ENCODE measurements at regions not wholly inside any gene's neighbourhood (a gene's known extent, or its start where the extent isn't known, plus 50 kb on each side); places are given as distances from the start of the nearest gene placed in this dataset.
"Not testable (repeated sequence)": the region's sequence is repeated elsewhere in the genome, so short reads cannot be mapped to it uniquely, and the experiment has no call there.

DNA sequence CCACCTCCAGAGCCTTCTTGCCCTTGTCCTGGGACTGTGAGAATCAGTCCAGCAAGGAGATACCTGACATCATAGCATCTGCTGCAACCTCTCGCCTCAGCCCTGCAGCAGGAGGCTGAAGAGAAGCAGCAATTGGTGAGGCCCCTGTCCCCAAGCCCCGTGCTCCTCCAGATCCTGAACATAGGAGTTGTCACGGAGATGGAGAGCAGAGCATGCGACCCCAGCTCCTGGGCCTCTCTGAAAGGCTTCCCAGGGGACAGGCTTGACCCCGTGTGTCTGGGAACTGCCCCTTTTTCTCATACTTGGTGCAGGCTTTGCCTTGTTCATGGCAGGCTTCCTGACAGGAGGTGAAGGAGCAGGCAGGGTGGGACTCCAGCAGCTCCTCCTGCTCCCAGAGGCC is 127.7 kb upstream of the PZP start:
- 45% methylated on average over 4 of the region's 5 CpGs for WGBS (ENCODE audit: insufficient coverage)
- no peaks in the 10 kb centered on the region for H3K27me3 ChIP-seq (ENCODE audit: control insufficient read depth, insufficient read depth, low read length)

DNA sequence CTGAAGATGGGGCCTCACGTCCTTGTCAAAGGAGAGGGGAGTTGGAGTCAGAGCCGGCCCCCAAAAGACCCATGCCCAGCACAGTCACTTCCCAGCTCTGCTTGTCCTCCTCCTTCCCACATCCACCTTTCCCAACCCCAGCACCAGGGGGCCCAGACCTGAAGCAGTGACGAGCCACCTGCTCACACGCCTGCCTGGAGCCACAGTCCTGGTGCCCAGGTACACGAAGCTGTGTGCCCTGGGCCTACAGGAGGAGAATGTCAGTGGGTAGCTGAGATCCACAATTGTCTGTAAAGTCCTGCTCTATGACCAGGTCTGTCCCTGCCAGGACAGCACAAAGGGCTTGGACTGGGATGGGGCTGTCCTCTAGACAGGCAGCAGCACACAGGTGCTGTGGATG is 126.8 kb upstream of the PZP start:
- peaks cover 17% of the 10 kb centered on the region for H3K4me1 ChIP-seq (ENCODE audit: control insufficient read depth, insufficient read depth, low read length)
- no peak overlapping the region for H3K4me3 ChIP-seq (ENCODE audit: low read depth, low read length)
- no peaks in the 10 kb centered on the region for H3K27me3 ChIP-seq (ENCODE audit: control insufficient read depth, insufficient read depth, low read length)
- no peak overlapping the region for H3K27ac ChIP-seq (ENCODE audit: low read depth, low read length)
- no peak for DNase-seq (ENCODE audit: low read depth in 4 of 6, low spot score in 6 of 6)
- 96% methylated on average over 3 of the region's 5 CpGs for WGBS (ENCODE audit: insufficient coverage)
- H3K9me3 ChIP-seq (ENCODE audit: control insufficient read depth, insufficient read depth, low read length) = no peaks in the 10 kb centered on the region
- no peaks in the 10 kb centered on the region for H3K36me3 ChIP-seq (ENCODE audit: control insufficient read depth, insufficient read depth, low read length)

More for the DNA sequence above, 127.7 kb upstream of the PZP start:
- DNase-seq (ENCODE audit: low read depth in 4 of 6, low spot score in 6 of 6) = no peak
- H3K9me3 ChIP-seq (ENCODE audit: control insufficient read depth, insufficient read depth, low read length) = no peaks in the 10 kb centered on the region
- no peak overlapping the region for H3K27ac ChIP-seq (ENCODE audit: low read depth, low read length)
- no peak overlapping the region for H3K4me3 ChIP-seq (ENCODE audit: low read depth, low read length)
- H3K4me1 ChIP-seq (ENCODE audit: control insufficient read depth, insufficient read depth, low read length) = peaks cover 17% of the 10 kb centered on the region
- no peaks in the 10 kb centered on the region for H3K36me3 ChIP-seq (ENCODE audit: control insufficient read depth, insufficient read depth, low read length)

DNA sequence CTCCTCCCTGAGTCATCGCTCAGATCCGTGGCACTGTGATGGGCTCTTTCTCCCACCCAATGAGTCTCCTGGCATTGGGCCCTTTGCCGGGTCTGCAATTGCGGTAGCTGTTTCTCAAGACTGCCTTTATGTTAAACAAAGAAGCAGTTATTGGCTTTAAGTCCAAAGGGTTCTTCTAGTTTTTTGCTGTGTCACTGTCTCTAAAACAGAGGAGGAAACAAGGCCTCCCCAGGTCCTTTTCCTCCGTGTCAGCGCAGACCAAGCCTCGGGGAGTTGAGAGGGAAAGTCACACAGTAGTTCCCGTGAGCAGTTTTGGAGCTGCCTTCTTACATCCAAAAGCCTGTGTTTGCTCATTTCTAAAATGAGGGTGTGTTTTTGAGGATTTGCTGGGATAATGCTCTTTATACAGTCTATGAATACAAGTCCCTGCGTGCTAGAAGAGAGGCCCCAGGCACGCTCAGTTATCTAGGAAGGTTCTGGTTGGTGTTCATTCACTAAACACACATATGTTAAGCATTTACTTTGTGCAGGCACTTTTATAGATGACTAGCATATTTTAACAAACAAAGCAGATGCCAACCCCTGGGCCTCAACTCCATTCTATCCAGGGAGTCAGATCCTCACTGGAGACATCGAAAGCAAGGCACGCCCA is 126.0 kb upstream of the PZP start:
- Histone ChIP-seq H3K36me3 (ENCODE audit: control insufficient read depth, insufficient read depth, low read length) (no peaks in the 10 kb centered on the region), H3K9me3 (ENCODE audit: control insufficient read depth, insufficient read depth, low read length) (no peaks in the 10 kb centered on the region), H3K27me3 (ENCODE audit: control insufficient read depth, insufficient read depth, low read length) (no peaks in the 10 kb centered on the region), H3K27ac (ENCODE audit: low read depth, low read length) (no peak overlapping the region), H3K4me3 (ENCODE audit: low read depth, low read length) (no peak overlapping the region), H3K4me1 (ENCODE audit: control insufficient read depth, insufficient read depth, low read length) (peaks cover 17% of the 10 kb centered on the region)
- peak in 1 of 6 donors; percentile 20 for DNase-seq (ENCODE audit: low read depth in 4 of 6, low spot score in 6 of 6)
- 28% methylated on average over 3 of the region's 12 CpGs for WGBS (ENCODE audit: insufficient coverage)

GRCh38 chr12:9333161-9333560 is 125.0 kb upstream of the PZP start:
- Histone ChIP-seq H3K4me1 (ENCODE audit: control insufficient read depth, insufficient read depth, low read length) (peaks cover 17% of the 10 kb centered on the region), H3K36me3 (ENCODE audit: control insufficient read depth, insufficient read depth, low read length) (no peaks in the 10 kb centered on the region), H3K27me3 (ENCODE audit: control insufficient read depth, insufficient read depth, low read length) (no peaks in the 10 kb centered on the region), H3K4me3 (ENCODE audit: low read depth, low read length) (no peak overlapping the region), H3K27ac (ENCODE audit: low read depth, low read length) (no peak overlapping the region), H3K9me3 (ENCODE audit: control insufficient read depth, insufficient read depth, low read length) (no peaks in the 10 kb centered on the region)
- 88% methylated on average over 4 of the region's 4 CpGs for WGBS (ENCODE audit: insufficient coverage)
- peak in 1 of 6 donors; percentile 20 for DNase-seq (ENCODE audit: low read depth in 4 of 6, low spot score in 6 of 6)

- no peak for DNase-seq (ENCODE audit: low read depth in 4 of 6, low spot score in 6 of 6)
- H3K4me3 ChIP-seq (ENCODE audit: low read depth, low read length) = no peak overlapping the region
- H3K9me3 ChIP-seq (ENCODE audit: control insufficient read depth, insufficient read depth, low read length) = no peaks in the 10 kb centered on the region
- no peak overlapping the region for H3K27ac ChIP-seq (ENCODE audit: low read depth, low read length)
- H3K27me3 ChIP-seq (ENCODE audit: control insufficient read depth, insufficient read depth, low read length) = no peaks in the 10 kb centered on the region
- H3K4me1 ChIP-seq (ENCODE audit: control insufficient read depth, insufficient read depth, low read length) = peaks cover 17% of the 10 kb centered on the region
- H3K36me3 ChIP-seq (ENCODE audit: control insufficient read depth, insufficient read depth, low read length) = no peaks in the 10 kb centered on the region
- WGBS (ENCODE audit: insufficient coverage) = 86% methylated on average over 3 of the region's 4 CpGs
Observed at GRCh38 chr12:9332564-9332963, 124.4 kb upstream of the PZP start.

- Histone ChIP-seq H3K4me3 (ENCODE audit: low read depth, low read length) (no peak overlapping the region), H3K9me3 (ENCODE audit: control insufficient read depth, insufficient read depth, low read length) (no peaks in the 10 kb centered on the region), H3K27ac (ENCODE audit: low read depth, low read length) (no peak overlapping the region), H3K27me3 (ENCODE audit: control insufficient read depth, insufficient read depth, low read length) (no peaks in the 10 kb centered on the region), H3K36me3 (ENCODE audit: control insufficient read depth, insufficient read depth, low read length) (no peaks in the 10 kb centered on the region), H3K4me1 (ENCODE audit: control insufficient read depth, insufficient read depth, low read length) (peaks cover 17% of the 10 kb centered on the region)
- 0% methylated on average over 3 of the region's 5 CpGs for WGBS (ENCODE audit: insufficient coverage)
- peak in 5 of 6 donors; percentile 19 to 79 (median 52) for DNase-seq (ENCODE audit: low read depth in 4 of 6, low spot score in 6 of 6)
Observed at GRCh38 chr12:9331218-9331626, 123.0 kb upstream of the PZP start.

DNA sequence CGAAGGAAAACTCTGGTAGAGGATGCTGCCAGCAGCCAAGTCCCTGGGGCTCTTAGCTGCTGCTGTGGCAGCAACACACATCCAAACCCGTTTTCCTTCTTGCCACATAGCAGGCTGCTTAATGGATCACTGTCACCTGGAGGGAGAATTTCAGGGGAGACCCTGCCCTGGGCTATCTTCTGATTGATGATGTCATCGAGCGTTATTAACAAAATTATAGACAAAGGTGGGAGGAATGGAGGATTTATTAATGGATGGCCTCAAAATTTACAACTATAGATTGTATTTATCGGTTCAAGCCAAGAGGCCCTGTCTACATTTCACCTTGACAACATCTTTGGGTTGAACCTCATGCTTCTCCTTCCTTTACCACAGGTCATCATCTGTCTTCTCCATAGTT is 120.8 kb upstream of the PZP start:
- no peaks in the 10 kb centered on the region for H3K27me3 ChIP-seq (ENCODE audit: control insufficient read depth, insufficient read depth, low read length)
- no peak overlapping the region for H3K4me3 ChIP-seq (ENCODE audit: low read depth, low read length)
- no peaks in the 10 kb centered on the region for H3K36me3 ChIP-seq (ENCODE audit: control insufficient read depth, insufficient read depth, low read length)
- WGBS (ENCODE audit: insufficient coverage) = 73% methylated on average over 2 of the region's 5 CpGs
- peaks cover 27% of the 10 kb centered on the region for H3K4me1 ChIP-seq (ENCODE audit: control insufficient read depth, insufficient read depth, low read length)
- no peak overlapping the region for H3K27ac ChIP-seq (ENCODE audit: low read depth, low read length)
- no peaks in the 10 kb centered on the region for H3K9me3 ChIP-seq (ENCODE audit: control insufficient read depth, insufficient read depth, low read length)
- DNase-seq (ENCODE audit: low read depth in 4 of 6, low spot score in 6 of 6) = no peak

GRCh38 chr12:9328065-9328464 is 119.9 kb upstream of the PZP start:
- DNase-seq (ENCODE audit: low read depth in 4 of 6, low spot score in 6 of 6) = no peak
- Histone ChIP-seq H3K27ac (ENCODE audit: low read depth, low read length) (no peak overlapping the region), H3K4me1 (ENCODE audit: control insufficient read depth, insufficient read depth, low read length) (peaks cover 24% of the 10 kb centered on the region), H3K27me3 (ENCODE audit: control insufficient read depth, insufficient read depth, low read length) (no peaks in the 10 kb centered on the region), H3K36me3 (ENCODE audit: control insufficient read depth, insufficient read depth, low read length) (no peaks in the 10 kb centered on the region), H3K9me3 (ENCODE audit: control insufficient read depth, insufficient read depth, low read length) (no peaks in the 10 kb centered on the region), H3K4me3 (ENCODE audit: low read depth, low read length) (no peak overlapping the region)
- no CpG with 5 or more reads among the region's 2 CpGs for WGBS (ENCODE audit: insufficient coverage)

GRCh38 chr12:9327320-9327719 is 119.1 kb upstream of the PZP start:
- WGBS (ENCODE audit: insufficient coverage) = 92% methylated on average over 1 of the region's 5 CpGs

GRCh38 chr12:9326849-9327248 is 118.7 kb upstream of the PZP start:
- H3K27me3 ChIP-seq (ENCODE audit: control insufficient read depth, insufficient read depth, low read length); H3K4me3 ChIP-seq (ENCODE audit: low read depth, low read length); H3K36me3 ChIP-seq (ENCODE audit: control insufficient read depth, insufficient read depth, low read length); DNase-seq (ENCODE audit: low read depth in 4 of 6, low spot score in 6 of 6); H3K27ac ChIP-seq (ENCODE audit: low read depth, low read length); H3K9me3 ChIP-seq (ENCODE audit: control insufficient read depth, insufficient read depth, low read length): not testable (repeated sequence)
- peaks cover 24% of the 10 kb centered on the region for H3K4me1 ChIP-seq (ENCODE audit: control insufficient read depth, insufficient read depth, low read length)
- WGBS (ENCODE audit: insufficient coverage) = 100% methylated on average over 11 of the region's 14 CpGs

More at GRCh38 chr12:9327320-9327719, 119.1 kb upstream of the PZP start:
- Histone ChIP-seq H3K4me3 (ENCODE audit: low read depth, low read length) (no peak overlapping the region), H3K27ac (ENCODE audit: low read depth, low read length) (no peak overlapping the region), H3K36me3 (ENCODE audit: control insufficient read depth, insufficient read depth, low read length) (no peaks in the 10 kb centered on the region), H3K4me1 (ENCODE audit: control insufficient read depth, insufficient read depth, low read length) (peaks cover 24% of the 10 kb centered on the region), H3K27me3 (ENCODE audit: control insufficient read depth, insufficient read depth, low read length) (no peaks in the 10 kb centered on the region), H3K9me3 (ENCODE audit: control insufficient read depth, insufficient read depth, low read length) (no peaks in the 10 kb centered on the region)
- DNase-seq (ENCODE audit: low read depth in 4 of 6, low spot score in 6 of 6) = no peak
